ENCODE measurements at regions not wholly inside any gene's neighbourhood (a gene's known extent, or its start where the extent isn't known, plus 50 kb on each side); places are given as distances from the start of the nearest gene placed in this dataset.
"Not testable (repeated sequence)": the region's sequence is repeated elsewhere in the genome, so short reads cannot be mapped to it uniquely, and the experiment has no call there.

DNA sequence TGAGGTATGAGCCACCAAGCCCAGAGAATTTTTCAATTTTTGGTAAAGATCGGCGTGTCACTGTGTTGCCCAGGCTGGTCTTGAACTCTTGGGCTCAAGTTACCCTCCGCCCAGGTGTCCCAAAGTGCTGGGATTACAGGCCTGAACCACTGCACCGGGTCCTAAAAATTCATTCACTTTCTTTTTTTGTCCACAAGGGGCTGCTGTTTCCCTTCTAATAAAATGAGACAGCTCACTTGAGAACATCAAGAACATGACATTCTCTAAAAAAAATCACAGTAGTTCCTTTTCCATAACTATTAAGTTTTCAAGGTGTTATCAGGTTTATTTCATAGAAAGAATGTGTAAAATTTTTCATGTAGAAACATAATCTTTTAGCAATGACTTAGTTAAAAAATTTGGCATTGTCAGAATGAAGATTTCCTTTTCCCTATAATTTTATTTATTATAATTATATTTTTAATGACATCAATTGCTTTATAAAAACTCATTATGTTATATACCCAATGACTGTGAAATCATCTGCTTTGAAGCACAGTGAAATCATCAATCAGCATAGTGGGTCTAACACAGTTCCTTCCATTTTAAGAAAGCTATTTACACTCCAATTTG is 1723.8 kb upstream of the DEFB115 start:
- TF ChIP-seq HDAC2 (IDR thresholded peaks at IDR 0.05); MYC (IDR thresholded peaks at IDR 0.05; ENCODE audit: borderline replicate concordance, low read length); FOSL2 (IDR thresholded peaks at IDR 0.05); FOSL2 (CRISPR knock-in tag; IDR thresholded peaks at IDR 0.05); RFX5 (IDR thresholded peaks at IDR 0.05); POLR2A (IDR thresholded peaks at IDR 0.05; ENCODE audit: low read length); BHLHE40 (IDR thresholded peaks at IDR 0.05; ENCODE audit: low read depth, low read length); ESRRA (IDR thresholded peaks at IDR 0.05; ENCODE audit: borderline replicate concordance, low read length); BCL3 (IDR thresholded peaks at IDR 0.05); PHF8 (IDR thresholded peaks at IDR 0.05; ENCODE audit: borderline replicate concordance, low read depth); MAZ (IDR thresholded peaks at IDR 0.05; ENCODE audit: borderline replicate concordance, low read depth, low read length); EHF (CRISPR knock-in tag; IDR thresholded peaks at IDR 0.05); MAFK (IDR thresholded peaks at IDR 0.05; ENCODE audit: partially characterized antibody); CHD2 (IDR thresholded peaks at IDR 0.05; ENCODE audit: low read length, partially characterized antibody): not testable (repeated sequence)
- TF ChIP-seq, protein P1, sequence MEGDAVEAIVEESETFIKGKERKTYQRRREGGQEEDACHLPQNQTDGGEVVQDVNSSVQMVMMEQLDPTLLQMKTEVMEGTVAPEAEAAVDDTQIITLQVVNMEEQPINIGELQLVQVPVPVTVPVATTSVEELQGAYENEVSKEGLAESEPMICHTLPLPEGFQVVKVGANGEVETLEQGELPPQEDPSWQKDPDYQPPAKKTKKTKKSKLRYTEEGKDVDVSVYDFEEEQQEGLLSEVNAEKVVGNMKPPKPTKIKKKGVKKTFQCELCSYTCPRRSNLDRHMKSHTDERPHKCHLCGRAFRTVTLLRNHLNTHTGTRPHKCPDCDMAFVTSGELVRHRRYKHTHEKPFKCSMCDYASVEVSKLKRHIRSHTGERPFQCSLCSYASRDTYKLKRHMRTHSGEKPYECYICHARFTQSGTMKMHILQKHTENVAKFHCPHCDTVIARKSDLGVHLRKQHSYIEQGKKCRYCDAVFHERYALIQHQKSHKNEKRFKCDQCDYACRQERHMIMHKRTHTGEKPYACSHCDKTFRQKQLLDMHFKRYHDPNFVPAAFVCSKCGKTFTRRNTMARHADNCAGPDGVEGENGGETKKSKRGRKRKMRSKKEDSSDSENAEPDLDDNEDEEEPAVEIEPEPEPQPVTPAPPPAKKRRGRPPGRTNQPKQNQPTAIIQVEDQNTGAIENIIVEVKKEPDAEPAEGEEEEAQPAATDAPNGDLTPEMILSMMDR (IDR thresholded peaks at IDR 0.05), result peak; percentile 37
